ENCODE measurements at regions not wholly inside any gene's neighbourhood (a gene's known extent, or its start where the extent isn't known, plus 50 kb on each side); places are given as distances from the start of the nearest gene placed in this dataset.
A peak's percentile ranks its signal among the peaks of the same experiment; 100 is the strongest.
"Not testable (repeated sequence)": the region's sequence is repeated elsewhere in the genome, so short reads cannot be mapped to it uniquely, and the experiment has no call there.

GRCh38 chr7:131027287-131027773 lies 293.3 kb upstream of the KLF14 start:
- DNase-seq, result no peak

- DNase-seq, result no peak
Observed at GRCh38 chr7:131028295-131028694, 294.3 kb upstream of the KLF14 start.

GRCh38 chr7:131029002-131029401 lies 295.0 kb upstream of the KLF14 start:
- DNase-seq, result no peak

- no peak for DNase-seq
Observed at GRCh38 chr7:131031099-131031868, 296.4 kb upstream of the MKLN1 start.

GRCh38 chr7:131032786-131033185 lies 294.9 kb upstream of the MKLN1 start:
- DNase-seq, result no peak

- DNase-seq, result no peak
Observed at GRCh38 chr7:131034166-131034881, 293.4 kb upstream of the MKLN1 start.

GRCh38 chr7:131035088-131035770 lies 292.4 kb upstream of the MKLN1 start:
- DNase-seq, result no peak

GRCh38 chr7:131038153-131038552 lies 289.5 kb upstream of the MKLN1 start:
- no peak for DNase-seq

- DNase-seq, result no peak
Observed at GRCh38 chr7:131039355-131039762, 288.3 kb upstream of the MKLN1 start.

- DNase-seq, result no peak
Observed at GRCh38 chr7:131039836-131040235, 287.8 kb upstream of the MKLN1 start.

GRCh38 chr7:131040467-131040932 lies 287.2 kb upstream of the MKLN1 start:
- DNase-seq, result peak; percentile 84

- not testable (repeated sequence) for DNase-seq
Observed at GRCh38 chr7:131041012-131041695, 286.5 kb upstream of the MKLN1 start.

GRCh38 chr7:131042269-131043160 lies 285.2 kb upstream of the MKLN1 start:
- no peak for DNase-seq

GRCh38 chr7:131045526-131045925 lies 282.1 kb upstream of the MKLN1 start:
- DNase-seq, result no peak

GRCh38 chr7:131046246-131046645 lies 281.4 kb upstream of the MKLN1 start:
- no peak for DNase-seq

- DNase-seq, result no peak
Observed at GRCh38 chr7:131047651-131048304, 279.9 kb upstream of the MKLN1 start.

GRCh38 chr7:131051304-131051703 lies 276.4 kb upstream of the MKLN1 start:
- no peak for DNase-seq

GRCh38 chr7:131052285-131052904 lies 275.3 kb upstream of the MKLN1 start:
- DNase-seq, result no peak

GRCh38 chr7:131056007-131056406 lies 271.7 kb upstream of the MKLN1 start:
- no peak for DNase-seq

- DNase-seq, result peak; percentile 54
Observed at GRCh38 chr7:131057015-131057793, 270.5 kb upstream of the MKLN1 start.

Measured in eye (tissue), 1 donor.